ENCODE measurements at regions not wholly inside any gene's neighbourhood (a gene's known extent, or its start where the extent isn't known, plus 50 kb on each side); places are given as distances from the start of the nearest gene placed in this dataset.
"Not testable (repeated sequence)": the region's sequence is repeated elsewhere in the genome, so short reads cannot be mapped to it uniquely, and the experiment has no call there.

DNA sequence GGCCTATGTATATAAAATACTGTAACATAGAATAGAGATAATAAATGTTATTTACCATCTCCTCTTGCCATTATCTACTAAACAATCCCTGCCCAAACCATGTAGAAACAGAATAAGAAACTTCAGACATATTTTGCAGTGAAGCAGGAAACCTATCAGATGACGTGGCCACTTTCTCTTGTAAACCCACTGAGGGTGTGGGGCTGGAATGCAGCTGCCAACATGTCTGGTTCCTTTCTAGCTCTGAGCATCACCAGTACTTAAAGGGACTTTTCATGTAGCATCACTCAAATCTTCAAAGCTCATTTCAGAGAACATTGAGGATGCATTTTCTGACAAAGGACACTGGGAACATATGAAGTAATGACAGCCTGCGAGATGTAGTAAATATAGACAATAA, 251.8 kb downstream of the LPIN1 start:
- DNase-seq, result peak; percentile 13

DNA sequence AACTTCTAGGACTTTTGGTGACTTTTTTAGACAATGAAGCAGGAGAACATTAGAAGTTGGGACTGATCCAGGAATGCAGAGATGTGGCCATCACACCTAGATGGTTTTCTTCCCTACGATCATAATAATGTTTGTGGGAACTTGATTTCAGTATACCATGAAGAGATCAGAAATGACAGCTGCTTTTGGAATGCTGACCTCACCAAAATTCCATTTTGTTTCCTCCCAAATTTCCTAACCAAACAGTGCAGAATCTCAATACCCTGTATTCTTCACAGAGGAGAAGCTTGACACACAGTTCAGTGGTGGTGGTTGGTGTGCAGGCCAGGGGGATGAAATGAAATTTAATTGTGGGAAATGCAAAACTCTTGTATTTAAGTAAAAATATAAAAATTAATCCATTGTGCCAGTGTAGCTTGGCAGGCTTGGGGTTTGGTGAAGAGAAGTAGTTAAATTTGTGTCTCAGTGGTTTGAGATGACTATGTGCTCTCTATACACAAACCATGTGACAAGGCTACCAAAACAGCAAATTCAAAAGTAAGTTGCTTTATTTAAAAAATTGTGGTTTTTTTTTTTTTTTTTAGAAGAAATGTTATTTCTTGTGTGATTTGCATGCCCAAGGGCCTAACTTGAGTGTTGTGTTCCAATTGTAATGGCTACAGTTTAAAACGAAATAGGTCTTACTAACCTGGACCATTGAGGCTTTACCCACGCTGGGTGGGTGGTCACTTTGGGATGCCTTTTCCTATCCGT, 252.4 kb downstream of the LPIN1 start:
- DNase-seq, result no peak

DNA sequence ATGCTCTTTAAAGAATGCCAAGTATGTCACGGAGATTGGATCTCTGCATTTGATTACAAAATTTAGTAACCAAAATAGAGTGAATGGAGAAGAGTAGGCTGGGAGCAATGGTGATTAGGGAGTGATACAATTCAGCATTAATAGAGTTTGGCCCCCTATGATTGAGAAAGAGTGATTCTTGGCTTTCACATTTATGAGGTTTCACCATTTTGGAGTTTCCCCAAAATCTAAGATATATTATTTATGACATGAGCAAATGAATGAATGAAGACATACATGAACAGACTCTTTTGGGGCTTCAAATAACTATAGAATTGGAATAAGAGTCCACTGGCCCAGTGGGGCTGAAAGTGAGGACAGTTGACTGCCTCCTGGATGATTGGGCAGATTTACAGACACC, 255.2 kb downstream of the LPIN1 start:
- DNase-seq, result no peak

DNA sequence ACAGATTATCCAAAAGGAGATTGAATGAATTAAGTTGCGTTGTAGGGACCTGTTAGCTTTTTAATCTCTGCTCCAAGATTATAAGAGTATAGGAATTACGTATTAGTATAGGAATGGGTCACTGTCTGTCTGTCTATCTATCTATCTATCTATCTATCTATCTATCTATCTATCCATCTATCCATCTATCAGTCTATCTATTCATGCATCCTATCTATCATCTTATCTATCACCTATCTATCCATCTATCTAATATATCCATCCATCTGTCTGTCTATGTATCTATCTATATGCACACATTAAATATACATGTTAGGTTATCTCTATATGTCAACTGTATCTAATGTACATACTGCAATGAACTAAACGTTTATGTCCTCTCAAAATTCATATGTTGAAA, 255.8 kb downstream of the LPIN1 start:
- no peak for DNase-seq

DNA sequence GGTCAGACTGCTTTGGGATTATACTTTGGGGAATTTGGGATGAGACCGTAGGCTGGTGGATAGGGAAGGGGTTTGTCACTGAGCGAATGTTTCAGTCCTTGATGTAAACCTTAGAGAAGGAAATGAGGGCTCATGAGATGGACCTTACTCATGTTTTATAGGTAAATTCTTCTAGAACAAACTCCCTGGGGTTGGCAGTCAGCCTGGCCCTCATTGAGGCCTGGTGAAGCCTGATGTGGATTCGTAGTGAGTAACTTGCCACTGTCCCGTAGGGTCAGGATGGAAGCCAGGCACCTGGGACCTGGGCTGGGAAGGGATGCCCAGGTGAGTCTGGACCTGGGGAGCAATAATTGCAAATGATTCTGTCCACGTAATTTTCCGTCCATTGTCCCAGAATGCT, 258.3 kb downstream of the LPIN1 start:
- no peak for DNase-seq

DNA sequence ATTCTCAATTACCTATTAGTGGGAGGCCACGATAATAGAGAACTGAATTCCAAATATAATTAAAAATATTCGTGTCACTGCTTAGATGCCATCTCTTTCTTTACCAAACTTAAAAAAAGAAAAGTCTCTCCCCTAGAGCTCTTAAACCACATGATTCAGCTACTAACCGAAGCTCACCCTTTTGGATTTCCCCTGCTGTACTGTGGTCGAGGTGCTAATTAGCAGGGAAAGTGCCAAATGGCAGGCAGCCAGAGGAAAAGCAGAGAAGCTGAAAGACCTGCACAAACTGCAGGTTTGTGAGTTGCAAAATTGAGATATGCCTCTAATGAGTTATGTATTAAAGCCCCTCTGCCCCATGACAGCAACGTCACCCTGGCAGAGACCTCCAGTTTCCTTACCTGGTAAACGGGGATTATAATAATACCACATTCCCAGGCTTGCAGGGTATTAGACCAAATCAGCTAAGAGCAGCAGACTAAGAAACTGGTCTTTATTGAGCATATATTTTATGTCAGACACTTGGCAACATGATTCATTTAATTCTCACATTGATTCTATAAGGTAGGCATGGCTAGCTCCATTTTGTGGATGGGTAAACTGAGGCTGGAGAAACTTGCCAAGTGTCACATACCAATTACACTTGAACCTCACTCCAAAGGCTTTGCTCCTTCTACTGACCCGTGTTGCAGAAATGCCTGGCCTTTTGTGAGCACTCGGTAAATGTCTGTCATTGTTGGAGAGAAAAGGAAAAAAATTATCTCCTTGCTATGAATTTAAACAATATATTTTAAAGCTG, 259.7 kb downstream of the LPIN1 start:
- peak; percentile 78 for DNase-seq

DNA sequence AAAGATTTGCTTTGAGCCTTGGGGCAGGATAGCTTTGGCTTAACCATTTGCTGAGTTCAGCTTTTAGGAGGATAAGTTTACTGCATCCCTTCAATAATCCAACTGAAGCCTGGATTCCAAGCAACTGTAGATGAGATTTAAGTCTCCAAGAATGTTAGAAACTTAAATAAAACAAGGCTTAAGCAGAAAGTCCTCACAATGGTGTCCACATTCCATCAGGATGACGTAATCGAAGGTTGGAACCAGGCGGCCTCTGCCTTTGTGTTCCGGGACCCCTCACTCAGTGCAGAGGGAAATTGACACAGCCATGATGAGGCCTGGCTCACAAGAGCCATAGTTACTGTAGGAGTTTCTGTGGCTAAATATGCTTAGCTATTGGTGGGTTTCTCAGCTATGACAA, 260.4 kb downstream of the LPIN1 start:
- no peak for DNase-seq

DNA sequence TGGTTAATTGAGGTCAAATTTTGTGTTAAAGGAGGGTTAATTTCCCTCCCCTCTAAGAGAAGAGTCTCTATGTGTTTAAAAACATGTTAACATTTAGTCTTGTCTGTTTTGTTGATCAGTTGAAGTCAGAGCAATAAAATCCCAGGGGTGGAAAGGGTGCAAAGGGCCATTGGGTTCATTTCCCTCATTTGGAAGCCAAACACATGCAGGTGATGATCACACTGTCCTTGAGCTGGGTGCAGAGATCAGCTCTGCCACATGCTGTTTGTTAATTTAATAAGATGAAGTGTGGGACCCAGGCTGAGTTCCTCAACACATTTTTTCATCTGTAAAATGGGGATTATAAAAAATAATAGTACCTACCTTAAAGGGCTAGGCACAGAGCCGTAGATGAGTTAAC, 260.9 kb downstream of the LPIN1 start:
- no peak for DNase-seq

DNA sequence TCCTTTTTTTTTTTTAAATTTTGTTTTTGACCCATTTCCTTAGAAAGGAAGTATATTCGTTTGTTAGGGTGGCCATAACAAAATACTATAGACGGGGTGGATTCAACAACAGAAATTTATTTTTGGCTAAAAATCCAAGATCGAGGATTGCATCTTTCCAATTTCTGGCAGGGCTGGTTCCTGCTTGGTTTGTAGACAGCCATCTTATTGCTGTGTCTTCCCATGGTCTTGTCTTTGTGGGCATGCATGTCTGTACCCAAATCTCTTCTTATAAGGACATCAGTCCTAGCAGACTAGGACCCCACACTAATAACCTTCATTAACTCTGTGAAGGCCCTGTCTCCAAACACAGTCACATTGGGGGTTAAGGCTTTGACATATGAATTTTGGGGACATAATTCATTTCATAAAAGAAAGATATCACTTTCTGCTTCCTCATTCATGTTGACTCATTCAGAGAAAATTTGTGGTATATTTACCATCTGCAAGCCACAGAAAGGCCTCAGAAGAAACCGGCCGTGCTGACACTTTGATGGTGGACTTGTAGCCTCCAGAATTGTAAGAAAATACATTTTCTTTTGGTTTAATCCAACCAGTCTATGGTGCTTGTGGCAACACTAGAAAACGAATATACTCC, 262.1 kb downstream of the LPIN1 start:
- no peak for DNase-seq

DNA sequence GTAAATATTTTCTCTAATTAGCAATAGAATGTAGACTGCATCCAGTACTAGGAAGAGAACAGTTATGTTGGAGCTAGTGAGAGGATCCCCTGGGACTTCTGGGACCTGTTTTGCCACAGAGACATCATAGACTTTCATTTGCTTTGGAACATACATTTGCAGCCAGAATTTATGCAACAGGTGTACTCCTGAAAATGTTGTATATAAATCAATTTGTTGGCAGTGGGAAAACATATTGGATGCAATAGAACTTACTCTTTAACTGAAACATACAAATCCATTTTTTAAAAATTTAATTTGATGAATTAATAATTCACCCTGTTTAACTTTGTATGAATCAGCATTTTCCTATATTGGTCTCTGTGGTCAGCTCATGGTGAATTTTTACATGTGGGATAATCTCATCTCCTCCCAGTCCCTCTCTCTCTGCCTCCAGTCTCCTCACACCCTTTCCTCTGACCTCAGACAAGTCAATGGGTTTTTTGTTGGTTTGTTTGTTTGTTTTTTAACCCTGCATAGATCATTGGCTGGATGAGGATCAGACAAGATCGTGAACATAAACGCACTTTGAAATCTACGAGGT, 263.0 kb downstream of the LPIN1 start:
- DNase-seq, result no peak

DNA sequence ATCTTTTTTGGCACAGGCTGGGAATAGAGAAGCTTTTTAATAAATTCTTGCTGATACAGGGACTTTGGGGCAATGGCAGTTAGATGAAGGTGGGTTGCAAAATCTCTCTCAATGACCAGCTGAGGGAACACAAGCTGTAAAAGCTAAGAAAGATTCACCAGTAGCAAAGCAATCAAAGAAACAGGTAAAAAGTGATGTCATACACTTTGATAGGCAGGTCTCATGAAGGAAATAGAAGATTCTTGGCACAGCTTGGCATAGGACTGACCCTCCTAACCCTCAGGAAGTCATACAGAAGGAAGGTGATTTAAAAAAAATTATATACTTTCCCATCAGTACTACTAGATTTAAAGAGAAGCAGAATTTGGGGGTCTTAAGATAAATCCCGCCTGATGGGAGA, 263.6 kb downstream of the LPIN1 start:
- DNase-seq, result no peak

DNA sequence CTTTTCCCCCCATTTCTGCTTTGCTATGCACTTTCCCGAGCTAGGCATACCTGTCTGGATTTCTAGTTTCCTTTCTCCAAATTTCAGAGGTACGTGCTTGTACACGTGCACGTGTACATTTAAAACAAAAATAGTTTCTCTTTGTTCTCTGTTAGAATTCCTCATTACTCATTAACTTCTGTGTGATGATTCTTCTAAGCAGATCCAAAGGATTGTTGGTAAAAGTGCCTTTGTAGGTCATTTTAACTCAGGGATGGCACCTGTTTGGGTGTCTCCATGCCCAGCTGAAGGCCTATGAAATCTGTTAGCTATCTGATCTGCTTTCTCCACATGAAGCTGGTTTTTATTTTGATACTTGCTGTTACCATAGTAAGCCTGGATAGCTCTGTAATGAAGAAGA, 264.3 kb downstream of the LPIN1 start:
- DNase-seq, result no peak

DNA sequence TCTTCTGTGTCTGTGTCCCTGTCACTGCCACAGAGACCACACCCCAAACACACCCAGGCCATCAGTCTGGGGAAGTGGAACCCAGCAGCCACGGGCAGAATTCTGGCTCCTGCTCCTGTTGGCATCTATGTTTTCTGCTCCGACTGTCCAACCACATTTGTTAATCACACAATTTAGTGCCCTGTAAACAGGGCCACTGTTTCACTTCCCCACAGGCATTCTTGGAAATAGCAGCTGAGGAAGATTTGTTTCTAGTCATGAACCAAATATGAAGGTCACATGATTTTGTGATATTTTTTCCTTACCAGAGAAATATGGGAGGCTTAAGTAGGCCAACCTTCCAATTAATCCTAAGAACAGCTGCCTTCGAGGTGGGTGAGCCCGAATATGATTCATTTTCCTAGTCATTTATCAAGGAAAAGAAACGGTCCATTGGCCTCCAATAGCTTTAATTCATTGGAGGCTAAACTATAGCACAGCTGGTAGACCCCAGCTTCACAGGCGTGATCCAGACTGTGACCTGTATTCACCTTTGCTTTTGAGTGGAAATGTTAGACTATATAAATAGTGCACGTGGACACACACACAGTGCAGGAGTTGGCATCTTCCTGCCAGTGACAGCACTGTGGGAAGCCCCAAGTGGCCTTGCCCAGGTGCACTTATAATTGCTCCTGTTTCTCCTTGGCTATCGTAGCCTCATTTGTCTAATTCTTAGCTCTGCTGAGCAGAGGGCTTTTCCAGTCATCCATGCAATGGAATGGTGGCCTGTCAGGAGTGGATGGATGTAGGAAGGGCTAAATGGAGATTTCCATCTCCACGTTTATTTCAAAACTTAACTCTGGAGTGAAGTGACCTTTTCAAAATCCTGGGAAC, 267.9 kb downstream of the LPIN1 start:
- DNase-seq, result no peak

DNA sequence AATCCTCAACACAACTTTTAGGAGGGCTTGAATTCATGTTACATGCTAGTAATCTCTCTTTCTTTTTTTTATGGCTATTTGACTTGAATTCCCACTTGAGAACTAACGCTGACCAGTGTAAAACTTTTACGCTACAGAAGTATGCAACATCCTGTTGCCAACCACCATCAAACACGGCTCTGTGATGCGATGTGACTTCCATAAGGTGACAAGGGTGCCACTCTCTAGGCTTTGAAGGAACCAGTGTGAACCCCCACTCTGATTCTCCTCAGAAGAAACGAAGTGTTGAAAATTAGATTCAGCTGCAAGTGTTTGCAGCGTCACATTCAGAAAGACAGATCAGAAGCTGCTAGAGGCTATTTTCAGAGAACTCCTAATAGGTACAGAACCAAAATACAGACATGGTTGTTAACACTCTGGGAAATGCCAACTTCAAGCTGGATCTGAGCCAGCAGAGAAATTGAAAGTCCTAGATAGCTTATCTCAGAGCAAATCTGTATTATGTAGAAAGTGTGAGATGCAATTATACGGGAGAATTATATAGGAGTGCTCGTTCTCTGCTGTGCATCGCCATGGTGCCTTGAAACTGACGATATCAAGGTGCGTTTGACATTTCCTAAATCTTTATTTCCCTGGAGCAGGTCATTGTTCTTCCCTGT, 271.2 kb downstream of the LPIN1 start:
- DNase-seq, result no peak

DNA sequence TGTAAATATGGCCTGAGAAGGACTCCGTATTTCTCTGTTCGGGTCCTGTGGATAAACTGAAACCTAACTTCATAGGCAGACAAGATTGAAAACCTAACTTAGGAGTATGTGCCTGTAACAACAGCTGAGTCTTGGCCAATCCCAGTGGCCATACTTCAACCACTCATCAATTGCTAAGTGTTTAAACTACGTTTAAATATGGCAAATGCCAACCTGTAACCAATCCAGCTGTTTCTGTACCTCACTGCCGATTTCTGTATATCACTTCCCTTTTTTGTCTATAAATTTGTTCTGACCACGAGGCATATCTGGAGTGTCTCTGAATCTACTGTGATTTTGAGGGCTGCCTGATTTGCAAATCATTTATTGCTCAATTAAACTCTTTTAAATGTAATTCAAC, 272.3 kb downstream of the LPIN1 start:
- not testable (repeated sequence) for DNase-seq

DNA sequence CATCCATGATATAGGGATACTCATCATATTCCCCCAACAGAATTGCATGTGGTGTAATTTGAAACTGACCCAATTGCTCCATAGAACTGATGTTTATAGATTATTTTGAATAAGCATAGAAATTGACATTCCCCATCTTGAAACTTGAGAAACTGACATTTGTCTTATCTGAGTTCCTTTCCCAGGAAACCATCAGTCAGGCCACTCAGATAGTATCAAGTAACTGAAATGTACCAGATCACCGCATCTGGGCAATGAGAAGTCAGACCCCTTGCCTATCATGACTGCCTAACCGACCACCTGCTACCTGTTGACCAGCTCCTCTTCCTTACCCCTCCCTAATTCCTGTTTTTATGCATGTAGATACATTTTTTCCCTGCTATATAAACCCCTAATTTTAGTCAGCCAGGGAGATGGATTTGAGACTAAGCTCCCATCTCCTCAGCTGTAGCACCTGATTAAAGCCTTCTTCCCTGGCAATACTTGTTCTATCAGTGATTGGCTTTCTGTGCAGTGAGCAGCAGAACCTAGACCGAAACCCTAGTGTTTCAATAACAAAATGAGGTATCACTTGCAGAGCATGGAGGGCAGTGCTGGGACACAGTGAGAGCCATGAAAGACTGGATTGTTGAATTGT, 274.5 kb downstream of the LPIN1 start:
- DNase-seq, result no peak

DNA sequence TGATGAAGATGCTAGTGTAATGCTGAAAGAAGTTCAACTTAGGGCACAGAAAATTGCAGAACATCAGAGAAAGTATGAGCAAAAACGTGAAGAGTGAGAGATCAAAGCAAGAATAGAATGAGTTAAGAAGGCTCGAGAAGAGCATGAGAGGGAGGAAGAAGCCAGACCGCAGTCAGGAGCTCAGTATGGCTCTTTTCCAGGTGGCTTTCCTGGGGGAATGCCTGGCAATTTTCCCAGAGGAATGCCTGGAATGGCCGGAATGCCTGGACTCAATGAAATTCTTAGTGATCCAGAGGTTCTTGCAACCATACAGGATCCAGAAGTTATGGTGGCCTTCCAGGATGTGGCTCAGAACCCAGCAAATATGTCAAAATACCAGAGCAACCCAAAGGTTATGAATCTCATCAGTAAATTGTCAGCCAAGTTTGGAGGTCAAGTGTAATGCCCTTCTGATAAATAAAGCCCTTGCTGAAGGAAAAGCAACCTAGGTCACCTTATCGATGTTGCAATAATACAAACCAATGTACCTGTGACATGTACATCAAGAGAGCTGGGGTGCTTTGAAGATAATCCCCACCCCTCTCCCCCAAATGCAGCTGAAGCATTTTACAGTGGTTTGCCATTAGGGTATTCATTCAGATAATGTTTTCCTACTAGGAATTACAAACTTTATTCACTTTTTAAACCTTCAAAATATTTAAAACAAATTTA, 277.9 kb downstream of the LPIN1 start:
- DNase-seq, result not testable (repeated sequence)

DNA sequence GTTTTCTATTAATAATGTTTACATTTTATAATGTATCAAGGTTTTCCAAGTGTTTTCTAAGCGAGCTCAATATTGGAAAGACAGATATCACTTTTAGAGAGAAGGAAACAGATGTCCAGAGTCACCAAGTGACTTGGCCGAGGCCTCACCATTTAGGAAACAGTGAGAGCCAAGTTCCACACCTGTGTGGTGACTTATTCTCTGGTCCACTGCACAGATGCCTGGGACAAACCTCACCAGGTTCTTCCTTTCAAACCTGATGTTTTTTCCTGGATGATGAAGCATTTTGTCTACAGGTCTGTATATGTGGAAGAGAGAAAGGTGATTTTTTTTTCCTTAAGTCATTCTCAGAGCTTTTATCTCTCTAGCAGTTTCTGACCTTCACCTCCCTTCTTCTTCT, 280.7 kb downstream of the LPIN1 start:
- DNase-seq, result no peak

DNA sequence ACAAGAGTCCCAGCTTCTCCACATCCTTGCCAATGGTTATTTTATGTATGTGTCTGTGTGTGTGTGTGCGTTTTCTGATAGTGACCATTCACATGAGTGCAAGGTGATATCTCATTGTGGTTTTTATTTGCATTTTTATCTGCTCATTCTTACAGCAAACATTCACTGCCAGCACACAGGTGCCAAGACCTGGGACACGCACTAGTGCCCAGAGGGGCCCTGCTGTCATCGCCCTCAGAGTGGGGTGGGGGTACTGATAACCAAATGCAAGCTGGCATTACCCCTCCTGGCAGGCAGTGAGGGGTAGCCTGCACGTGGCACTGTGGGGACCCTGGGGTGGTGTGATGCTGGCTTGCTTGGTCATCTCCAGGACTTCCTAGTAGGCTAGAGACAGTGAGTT, 285.4 kb downstream of the LPIN1 start:
- no peak for DNase-seq

DNA sequence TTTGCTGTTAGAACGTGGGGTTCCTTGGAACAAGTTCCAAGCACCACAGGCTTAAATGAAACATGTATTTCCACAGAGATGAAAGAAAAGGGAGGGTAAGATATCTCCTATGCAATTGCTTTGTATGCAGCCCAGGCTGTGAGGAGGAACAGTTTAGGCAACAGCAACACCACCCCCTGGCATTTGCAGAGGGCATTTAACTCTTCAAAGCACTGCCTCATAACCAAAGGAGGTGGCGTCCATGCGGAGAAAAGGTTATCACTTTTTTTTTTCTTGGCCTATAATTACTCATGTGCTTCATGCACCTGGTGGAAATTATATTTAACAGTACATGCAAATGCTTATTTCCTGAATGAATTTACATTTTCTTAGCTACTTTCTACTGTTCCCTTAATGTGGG, 286.0 kb downstream of the LPIN1 start:
- DNase-seq, result no peak

DNA sequence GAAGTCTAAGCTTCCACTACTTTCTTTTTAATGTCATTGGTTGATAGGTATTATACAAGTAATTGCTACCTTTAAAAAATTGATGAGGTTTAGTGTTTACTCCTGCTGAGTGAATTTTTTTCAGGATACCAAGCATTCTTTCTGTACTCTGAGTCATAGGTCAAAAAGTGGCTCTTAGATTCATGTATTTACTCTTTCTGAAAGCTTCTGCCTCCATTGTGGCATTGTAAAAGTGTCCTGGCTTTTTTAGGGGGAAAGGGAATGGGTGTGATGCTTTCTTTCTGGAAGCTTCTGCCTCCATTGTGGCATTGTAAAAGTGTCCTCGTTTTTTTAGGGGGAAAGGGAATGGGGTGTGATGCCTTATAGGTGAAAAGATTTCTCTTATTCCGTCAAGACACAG, 286.5 kb downstream of the LPIN1 start:
- no peak for DNase-seq

All from CD4-positive, alpha-beta T cell treated with Interleukin-10 for 1 hour (primary cell).